GM12864 (cell line): ENCODE measurements at regions not wholly inside any gene's neighbourhood (a gene's known extent, or its start where the extent isn't known, plus 50 kb on each side); places are given as distances from the start of the nearest gene placed in this dataset.
"Not testable (repeated sequence)": the region's sequence is repeated elsewhere in the genome, so short reads cannot be mapped to it uniquely, and the experiment has no call there.

Experiments
- DNase-seq: peaks from one replicate; pipeline ENCODE4 v3.0.0-alpha.2; 2011; ENCODE audit warnings: low read depth
- H3K4me3 ChIP-seq: 2 replicates; pipeline ENCODE4 v1.5.1; 2011; ENCODE audit warnings: mild to moderate bottlenecking, low read depth, low read length, control low read depth
- TF ChIP-seq, protein P1 (sequence below): IDR thresholded peaks from 2 replicates; pipeline ENCODE4 v1.5.1; 2011; ENCODE audit warnings: low read depth, mild to moderate bottlenecking, moderate library complexity, low read length, control low read depth, inconsistent platforms; ENCODE audit errors: missing control alignments

GRCh38 chr6:27667657-27668441, 194.9 kb upstream of the ZNF184 start:
- H3K4me3 ChIP-seq: peak overlapping the region; percentile 46
- TF ChIP-seq, protein P1, sequence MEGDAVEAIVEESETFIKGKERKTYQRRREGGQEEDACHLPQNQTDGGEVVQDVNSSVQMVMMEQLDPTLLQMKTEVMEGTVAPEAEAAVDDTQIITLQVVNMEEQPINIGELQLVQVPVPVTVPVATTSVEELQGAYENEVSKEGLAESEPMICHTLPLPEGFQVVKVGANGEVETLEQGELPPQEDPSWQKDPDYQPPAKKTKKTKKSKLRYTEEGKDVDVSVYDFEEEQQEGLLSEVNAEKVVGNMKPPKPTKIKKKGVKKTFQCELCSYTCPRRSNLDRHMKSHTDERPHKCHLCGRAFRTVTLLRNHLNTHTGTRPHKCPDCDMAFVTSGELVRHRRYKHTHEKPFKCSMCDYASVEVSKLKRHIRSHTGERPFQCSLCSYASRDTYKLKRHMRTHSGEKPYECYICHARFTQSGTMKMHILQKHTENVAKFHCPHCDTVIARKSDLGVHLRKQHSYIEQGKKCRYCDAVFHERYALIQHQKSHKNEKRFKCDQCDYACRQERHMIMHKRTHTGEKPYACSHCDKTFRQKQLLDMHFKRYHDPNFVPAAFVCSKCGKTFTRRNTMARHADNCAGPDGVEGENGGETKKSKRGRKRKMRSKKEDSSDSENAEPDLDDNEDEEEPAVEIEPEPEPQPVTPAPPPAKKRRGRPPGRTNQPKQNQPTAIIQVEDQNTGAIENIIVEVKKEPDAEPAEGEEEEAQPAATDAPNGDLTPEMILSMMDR: no peak
- DNase-seq: no peak

- no peak for DNase-seq
- TF ChIP-seq, protein P1: no peak
- no peak overlapping the region; the same call in 1 of the 2 replicates for H3K4me3 ChIP-seq
Measured at GRCh38 chr6:27667016-27667656, 194.2 kb upstream of the ZNF184 start.

DNA sequence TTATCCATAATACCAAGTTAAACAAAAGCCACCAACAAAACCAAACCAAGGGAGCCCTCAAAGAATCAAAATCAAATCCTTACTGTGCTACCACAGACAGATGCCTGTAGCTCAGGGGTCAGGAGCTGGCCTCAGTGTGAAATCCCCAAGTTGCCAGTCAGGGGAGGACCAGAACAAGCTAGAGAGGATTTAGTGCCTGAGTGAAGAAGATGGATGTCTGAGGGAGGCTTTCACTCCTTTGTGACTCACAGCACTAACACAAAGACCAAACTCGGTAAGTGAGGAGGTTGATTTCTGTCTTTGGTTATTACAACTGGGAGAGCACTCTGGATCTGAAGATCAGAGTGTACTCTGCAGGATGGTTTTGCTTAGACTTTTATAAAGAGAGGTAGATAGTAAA, 189.9 kb upstream of the ZNF184 start:
- TF ChIP-seq, protein P1: no peak
- H3K4me3 ChIP-seq: no peak overlapping the region
- no peak for DNase-seq

GRCh38 chr6:27662212-27662611, 189.3 kb upstream of the ZNF184 start:
- H3K4me3 ChIP-seq, DNase-seq: not testable (repeated sequence)

DNA sequence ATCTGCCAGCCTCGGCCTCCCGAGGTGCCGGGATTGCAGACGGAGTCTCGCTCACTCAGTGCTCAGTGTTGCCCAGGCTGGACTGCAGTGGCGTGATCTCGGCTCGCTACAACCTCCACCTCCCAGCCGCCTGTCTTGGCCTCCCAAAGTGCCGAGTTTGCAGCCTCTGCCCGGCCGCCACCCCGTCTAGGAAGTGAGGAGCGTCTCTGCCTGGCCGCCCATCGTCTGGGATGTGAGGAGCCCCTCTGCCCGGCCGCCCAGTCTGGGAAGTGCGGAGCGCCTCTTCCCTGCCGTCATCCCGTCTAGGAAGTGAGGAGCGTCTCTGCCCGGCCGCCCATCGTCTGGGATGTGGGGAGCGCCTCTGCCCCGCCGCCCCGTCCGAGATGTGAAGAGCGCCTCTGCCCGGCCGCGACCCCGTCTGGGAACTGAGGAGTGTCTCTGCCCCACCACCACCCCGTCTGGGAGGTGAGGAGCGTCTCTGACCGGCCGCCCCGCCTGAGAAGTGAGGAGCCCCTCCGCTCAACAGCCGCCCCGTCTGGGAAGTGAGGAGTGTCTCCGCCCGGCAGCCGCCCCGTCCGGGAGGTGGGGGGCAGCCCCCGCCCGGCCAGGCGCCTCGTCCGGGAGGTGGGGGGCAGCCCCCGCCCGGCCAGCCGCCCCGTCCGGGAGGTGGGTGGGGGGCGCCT, 180.4 kb upstream of the ZNF184 start:
- DNase-seq, H3K4me3 ChIP-seq: not testable (repeated sequence)

GRCh38 chr6:27651371-27651732, 178.4 kb upstream of the ZNF184 start:
- TF ChIP-seq, protein P1: no peak
- no peak for DNase-seq
- H3K4me3 ChIP-seq: no peak overlapping the region; the same call in 1 of the 2 replicates

DNA sequence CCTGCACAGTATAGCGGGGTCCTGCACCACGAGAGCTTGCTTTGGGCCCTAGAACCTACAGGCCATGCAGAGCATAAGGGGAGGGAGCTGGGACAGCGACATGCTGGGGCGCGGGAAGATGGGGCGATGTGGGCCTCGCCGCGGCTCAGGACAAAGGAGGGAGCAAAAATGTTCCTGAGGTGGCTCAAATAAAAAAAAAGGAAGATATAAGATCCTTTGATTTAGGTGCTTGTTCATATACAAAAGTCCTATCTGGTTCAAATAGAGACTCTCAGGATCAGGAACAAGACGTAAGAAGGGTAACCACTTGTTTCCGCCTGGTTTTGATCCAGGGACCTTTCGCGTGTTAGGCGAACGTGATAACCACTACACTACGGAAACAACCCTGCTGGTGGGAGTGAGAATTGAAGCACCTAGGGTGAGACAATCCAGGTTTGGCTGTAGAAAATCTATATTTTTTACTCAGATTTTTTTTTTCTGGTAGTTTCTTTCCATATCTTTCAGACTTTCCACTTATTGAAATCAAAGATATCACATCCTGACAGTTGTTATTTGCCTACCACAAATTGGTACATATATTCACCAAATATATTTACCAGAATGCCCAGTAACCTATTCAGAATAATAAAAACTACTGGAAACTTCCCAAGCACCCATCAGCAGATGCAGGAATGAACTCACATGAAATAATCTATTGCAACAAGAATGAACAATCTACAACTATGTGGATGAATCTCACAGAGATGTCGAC, 177.9 kb upstream of the ZNF184 start:
- DNase-seq: peak; percentile 60
- H3K4me3 ChIP-seq: no peak overlapping the region; the same call in 1 of the 2 replicates
- TF ChIP-seq, protein P1: peak; percentile 44
